Glomerular visceral epithelial cell (primary cell): ENCODE measurements at regions not wholly inside any gene's neighbourhood (a gene's known extent, or its start where the extent isn't known, plus 50 kb on each side); places are given as distances from the start of the nearest gene placed in this dataset.

Experiments
- DNase-seq: peaks from one replicate; pipeline ENCODE4 v3.0.0-alpha.2; 2016; ENCODE audit errors: extremely low spot score

DNA sequence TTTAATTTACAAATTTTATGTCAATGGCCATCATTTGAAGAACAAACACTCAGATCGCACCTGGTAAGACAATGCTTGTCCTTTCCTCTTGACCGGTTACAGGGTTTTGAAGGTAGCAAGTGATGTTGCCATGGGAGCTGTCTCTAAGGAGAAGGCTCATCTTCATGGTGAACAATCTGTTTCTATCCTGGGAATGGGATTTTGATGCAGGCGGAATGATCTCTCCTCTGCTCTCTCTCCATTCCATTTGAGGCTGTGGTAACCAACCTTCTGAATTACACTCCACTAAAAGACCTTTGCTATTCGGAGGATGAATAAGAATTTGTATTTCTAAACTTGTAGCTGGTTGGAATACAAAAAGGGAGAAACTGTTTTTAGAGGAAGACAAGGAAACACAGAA, 57.9 kb upstream of the SLC5A9 start:
- no peak for DNase-seq

DNA sequence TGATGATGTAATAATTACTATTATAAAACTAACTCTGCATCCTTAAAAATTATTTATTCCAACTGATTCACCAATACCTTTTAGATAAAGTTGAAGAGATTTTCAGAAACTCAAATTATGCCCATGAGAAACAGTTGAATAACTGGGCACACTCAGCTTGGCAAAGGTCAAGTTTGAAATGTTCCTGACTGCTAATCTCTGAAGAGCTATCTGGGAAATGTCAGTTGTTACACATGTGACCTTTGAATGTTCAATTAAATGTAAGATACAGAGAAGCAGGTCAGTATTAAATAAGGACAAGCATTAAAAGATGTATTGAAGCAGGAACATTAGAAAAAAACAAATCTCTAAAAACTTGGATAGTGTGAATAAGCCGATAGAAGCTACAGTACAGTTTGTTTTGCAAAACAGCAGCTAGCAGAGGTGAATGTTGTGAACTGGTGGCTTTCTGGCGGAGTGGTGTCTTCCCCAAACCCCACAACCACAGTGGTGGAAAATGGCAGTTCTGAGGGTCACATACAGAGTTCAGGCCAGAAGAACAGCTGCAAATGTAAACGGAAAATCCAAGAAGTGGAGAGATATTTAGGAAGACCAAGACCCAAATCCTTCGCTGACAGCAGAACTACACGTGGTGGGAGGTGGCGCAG, 61.9 kb upstream of the SLC5A9 start:
- DNase-seq, result no peak

- DNase-seq, result no peak
These were observed 83.2 kb upstream of the SLC5A9 start for GRCh38 chr1:48139275-48139674.

- no peak for DNase-seq
These were observed 94.5 kb upstream of the SLC5A9 start for GRCh38 chr1:48127735-48128685.

GRCh38 chr1:48123647-48124046, 98.9 kb upstream of the SLC5A9 start:
- no peak for DNase-seq

- no peak for DNase-seq
These were observed 100.6 kb upstream of the SLC5A9 start for GRCh38 chr1:48121955-48122354.

- no peak for DNase-seq
These were observed 101.9 kb upstream of the SLC5A9 start for GRCh38 chr1:48120621-48121020.

GRCh38 chr1:48115835-48116234, 106.7 kb upstream of the SLC5A9 start:
- no peak for DNase-seq

DNA sequence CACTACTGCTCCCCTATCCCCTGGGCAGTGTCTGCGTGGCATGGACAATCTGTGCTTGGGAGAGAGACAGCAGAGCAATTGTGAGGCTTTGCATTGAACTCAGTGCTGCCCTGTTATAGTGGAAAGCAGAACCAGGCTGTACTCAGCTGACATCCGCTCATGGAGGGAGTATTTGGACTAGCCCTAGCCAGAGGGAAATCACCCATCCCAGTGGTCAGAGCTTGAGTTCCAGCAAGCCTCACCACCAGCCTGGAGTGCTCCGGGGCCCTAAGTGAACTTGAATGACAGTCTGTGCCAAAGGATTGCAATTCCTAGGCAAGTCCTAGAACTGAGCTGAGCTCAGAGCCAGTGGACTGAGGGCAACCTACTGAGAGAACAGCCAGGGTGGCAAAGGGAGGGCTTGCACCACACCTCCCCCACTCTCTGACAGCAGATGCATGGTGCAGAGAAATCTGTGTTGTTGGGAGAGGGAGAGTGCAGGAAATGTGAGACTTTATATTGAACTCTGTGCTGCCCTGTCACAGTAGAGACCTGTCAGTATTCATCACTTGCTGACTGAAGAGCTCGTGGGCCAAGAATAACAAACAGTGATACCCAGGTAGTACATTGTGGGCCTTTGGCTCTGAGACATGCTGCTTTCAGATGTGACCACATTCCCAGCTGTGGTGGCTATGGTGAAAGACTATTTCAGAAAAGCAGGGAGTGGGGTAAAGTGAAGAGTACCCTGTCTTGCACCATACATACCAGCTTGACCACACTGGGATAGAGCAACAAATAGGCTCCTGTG, 107.7 kb upstream of the SLC5A9 start:
- DNase-seq, result peak; percentile 58

DNA sequence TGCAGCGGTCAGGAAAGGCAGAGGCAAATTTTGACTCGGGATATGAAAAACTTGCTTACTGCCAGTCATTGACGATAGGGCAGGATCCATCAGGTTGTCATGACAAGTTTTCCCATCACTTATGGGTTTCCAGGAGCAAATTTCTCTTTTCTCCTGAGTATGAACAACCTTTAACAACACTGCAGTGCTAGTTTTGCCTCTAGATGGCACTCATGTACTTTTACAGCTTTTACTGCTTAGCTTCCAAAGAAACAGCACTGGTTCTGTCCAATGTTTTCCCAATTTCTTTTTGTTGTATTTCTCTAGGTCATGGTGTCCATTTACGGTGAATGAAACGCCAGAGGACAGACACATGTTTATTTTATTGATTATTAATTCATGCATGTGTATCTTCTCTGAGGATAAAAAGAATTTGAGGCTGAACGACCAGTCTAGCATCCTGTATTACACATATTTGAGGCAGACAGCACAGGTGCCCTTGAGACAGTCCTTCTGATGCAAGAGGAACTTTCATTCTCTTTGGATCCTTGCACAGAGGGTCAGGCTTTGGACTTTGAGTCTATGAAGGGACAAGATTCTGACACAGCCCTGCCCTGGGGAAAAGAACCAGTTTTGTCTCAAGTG, 112.3 kb upstream of the TRABD2B start:
- peak; percentile 61 for DNase-seq

- DNase-seq, result peak; percentile 12
These were observed 110.3 kb upstream of the TRABD2B start for GRCh38 chr1:48107516-48107915.

GRCh38 chr1:48106049-48106448, 108.9 kb upstream of the TRABD2B start:
- DNase-seq, result no peak

DNA sequence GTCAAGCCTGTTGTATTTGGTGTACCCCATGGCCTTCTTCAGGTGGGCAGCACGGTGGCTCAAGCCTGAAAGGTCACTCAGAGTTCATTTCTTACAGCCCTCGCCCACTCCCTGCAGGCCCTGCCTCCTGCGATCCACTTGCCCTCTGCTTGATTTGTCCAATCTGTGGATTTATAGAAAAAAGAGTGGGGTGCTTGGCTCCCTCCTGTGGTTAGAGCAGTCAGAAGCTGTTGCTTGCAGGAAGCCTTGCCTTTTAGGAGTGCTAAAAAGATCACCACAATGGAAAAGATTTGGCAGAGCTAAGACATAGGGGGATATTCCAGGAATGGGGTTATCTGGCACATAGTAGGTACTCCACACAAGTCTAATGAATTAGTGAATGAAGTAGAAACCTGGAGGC, 108.0 kb upstream of the TRABD2B start:
- DNase-seq, result peak; percentile 36

DNA sequence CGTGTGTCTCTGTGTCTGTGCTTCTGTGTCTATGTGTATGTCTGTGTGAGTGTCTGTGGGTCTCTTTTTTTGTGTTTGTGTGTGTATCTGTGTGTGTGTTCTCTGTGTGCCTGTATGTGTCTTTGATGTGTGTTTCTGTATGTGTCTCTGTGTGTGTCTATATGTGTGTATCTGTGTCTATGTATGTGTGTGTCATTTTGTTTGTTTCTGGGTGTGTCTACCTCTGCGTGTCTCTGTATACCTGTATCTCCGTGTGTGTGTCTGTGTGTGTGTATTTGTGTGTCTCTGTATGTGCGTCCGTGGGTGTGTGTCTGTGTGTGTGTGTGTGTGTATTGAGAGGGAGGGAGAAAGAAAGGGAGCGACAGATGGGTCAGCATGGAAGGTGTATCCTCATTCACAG, 106.3 kb upstream of the TRABD2B start:
- no peak for DNase-seq

DNA sequence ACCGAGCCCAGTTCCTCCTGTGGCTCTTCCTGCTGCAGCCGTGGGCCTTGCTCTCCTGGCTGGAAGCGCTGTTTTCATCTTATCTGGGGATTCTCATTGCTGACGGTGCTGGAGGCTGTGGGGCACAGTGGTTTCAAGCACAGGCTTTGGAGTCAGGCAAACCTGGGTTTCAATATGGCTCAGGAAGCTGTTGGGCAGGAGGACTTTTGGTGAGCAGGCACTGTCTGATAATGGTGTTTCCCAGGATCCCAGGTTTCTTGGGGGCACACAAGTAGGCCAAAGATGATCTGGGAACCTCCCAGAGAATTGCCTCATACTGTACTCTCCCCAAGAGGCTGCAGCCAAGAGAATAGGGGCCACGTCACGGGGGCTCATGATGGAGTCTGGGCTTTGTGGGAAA, 105.6 kb upstream of the TRABD2B start:
- no peak for DNase-seq

GRCh38 chr1:48099072-48099773, 102.0 kb upstream of the TRABD2B start:
- no peak for DNase-seq

DNA sequence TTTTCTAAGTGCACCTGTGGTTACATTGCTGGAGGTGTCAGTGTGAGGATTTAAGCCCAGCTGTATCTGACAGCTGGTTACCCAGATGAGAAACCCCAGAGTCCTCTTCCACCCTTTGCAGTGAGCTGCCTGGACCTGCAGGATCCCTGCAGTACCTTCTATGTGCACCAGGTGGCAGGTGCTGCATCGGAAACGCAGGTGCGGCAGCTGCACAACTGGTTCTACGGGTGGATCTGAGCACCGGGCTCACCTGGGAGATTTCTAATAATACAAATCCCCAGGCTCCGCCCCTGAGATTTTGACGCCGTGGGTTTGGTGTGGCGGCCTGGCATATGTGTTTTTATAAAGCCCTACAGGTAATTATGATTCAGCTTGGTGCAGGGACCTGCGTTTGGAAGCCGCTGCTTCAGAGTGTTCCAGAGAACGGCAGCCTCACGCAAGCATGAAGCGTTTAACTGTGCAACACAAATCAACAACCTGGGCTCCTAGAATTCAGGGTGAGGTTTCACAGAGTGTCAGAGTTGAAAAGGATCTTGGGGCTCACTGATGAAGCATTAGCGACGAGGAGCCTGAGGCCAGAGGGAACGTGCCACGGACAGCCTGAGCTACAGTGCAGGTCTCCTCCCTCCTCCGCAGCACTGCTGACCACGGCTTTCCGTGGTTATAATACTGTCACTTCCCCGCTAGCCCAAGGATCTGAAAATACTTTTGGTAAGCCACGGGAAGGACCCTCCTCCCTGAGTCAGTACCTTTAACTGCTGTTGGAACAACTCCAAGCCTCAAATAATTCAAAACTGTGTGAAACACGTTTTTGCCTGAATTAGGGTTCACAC, 96.7 kb upstream of the TRABD2B start:
- DNase-seq, result peak; percentile 75

GRCh38 chr1:48093147-48093546, 96.0 kb upstream of the TRABD2B start:
- DNase-seq, result no peak

DNA sequence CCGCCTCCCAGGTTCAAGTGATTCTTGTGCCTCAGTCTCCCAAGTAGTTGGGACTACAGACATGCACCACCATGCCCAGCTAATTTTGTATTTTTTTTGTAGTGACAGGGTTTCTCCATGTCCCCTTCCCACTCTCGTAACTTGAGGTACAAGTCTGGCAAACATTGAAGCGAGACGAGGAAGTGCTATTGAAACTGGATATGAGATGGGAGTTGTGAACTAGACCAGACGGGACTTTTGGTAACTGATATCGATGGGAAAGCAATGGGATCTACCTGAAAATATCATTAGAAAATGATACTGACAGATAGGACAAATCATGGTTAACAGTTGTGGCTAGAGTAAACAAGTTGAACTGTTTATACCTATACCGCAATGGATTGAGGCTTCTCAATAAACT, 95.2 kb upstream of the TRABD2B start:
- no peak for DNase-seq

GRCh38 chr1:48089356-48089891, 92.2 kb upstream of the TRABD2B start:
- DNase-seq, result no peak
